NCI-H345 treated with DMSO at 0.1 percent for 48 hours (cell line): ENCODE measurements at regions not wholly inside any gene's neighbourhood (a gene's known extent, or its start where the extent isn't known, plus 50 kb on each side); places are given as distances from the start of the nearest gene placed in this dataset.

Source experiments
- DNase-seq: peaks from one replicate; lab custom pipeline; 2025; ENCODE audit not compliant: unreplicated experiment; lab: John Stamatoyannopoulos, UW

DNA sequence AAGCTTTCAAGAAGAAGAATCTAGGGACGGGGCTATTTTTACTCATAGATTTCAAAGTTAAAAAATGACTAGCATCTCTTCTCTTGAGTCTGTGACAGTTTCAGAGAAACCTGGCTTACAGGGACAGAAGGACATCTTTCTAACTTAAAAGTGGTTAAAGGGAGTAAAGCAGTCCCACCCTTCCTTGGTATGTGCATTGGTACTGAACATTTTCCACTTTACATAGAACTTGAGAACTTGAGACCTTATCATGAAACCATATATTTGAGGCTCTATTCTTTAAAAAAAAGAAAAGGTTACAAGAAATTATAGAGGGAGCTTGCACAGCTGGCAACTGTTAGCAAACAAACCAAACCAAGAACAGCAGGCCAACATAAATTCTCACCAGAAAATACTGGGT, 73.4 kb upstream of the GAREM1 start:
- DNase-seq = no peak

DNA sequence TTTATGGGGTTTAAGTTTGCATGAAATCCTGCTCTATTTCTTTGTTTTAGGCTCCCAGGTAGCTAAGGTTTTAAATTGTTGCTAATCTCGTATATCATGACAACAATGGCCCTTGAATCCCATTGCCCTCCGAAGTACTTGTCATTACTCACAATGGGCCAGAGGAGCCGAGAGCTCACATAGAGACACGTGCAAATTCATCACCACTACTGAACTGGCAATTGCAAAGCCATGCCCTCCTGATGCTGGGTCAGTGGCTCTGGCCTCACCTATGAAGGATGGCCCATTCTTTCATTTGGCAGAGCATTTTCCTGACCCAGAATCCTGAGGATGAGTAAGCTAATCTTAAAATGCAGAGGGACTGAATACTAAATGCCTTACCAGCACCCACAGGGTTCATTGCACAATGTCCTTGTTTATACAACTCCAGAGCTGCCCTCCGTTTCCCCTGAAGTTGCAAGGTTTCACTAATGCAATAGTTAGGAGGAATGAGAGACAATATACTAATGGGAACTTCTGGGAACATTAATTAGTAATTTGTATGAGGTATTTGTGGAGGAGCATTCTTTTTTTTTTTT, 71.6 kb upstream of the GAREM1 start:
- no peak for DNase-seq

DNA sequence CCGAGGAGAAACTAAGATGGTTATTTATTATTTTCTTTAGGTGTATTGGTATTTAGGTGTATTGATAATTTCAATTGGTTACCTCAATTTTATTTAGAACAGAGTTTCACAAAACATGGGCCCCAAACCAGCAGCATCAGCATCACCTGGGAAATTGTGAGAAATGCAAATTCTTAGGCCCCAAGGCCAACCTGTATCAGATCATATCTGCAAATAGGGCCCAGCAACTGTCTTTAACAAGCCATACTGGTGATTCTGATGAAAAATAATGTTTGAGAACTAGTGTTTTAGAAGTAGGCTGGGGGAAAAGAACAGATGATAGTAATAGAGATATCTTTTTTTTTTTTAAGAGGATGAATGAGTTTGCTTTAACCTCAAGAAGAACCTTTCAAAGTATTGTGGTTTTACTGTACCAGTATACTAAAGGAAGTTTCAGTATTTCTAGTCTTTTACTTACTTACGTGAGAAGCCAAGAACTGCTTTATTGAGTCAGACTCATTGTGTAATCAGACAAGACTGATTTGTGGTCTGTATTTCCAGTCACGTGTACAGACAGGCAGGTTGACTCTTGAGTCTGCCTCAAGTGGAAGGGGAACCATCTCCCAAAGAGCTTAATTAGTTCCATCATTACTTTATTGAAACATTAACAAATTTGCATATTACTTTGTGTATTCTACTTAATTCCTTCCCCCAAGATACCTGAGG, 60.4 kb upstream of the GAREM1 start:
- no peak for DNase-seq

GRCh38 chr18:32529722-32530420, 59.2 kb upstream of the GAREM1 start:
- no peak for DNase-seq

GRCh38 chr18:32520771-32521170, 50.1 kb upstream of the GAREM1 start:
- DNase-seq = no peak
